ENCODE measurements at regions not wholly inside any gene's neighbourhood (a gene's known extent, or its start where the extent isn't known, plus 50 kb on each side); places are given as distances from the start of the nearest gene placed in this dataset.

DNA sequence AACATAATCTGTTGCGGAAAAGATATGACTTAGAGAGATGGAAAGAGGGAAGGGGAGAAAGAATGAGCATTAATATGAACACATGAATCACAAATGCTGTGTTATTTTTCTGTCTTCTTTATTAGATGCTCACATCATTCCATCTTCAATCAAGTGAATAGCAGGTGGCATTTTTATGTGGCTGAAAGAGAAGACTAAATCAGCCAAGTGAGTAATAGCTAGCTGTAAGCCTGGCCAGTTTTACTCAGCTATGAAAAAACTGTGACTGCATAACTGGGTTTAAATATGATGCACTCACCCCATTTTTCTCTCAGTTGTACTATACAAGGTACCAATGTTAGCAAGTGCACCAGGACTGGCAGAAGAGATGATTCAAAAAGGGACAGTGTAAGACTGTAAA lies 571.1 kb downstream of the JRKL start:
- no peak for DNase-seq (ENCODE audit: low read depth)
- TF ChIP-seq CTCF (conservative IDR thresholded peaks at IDR 0.05; ENCODE audit: low read depth, low read length): no peak

GRCh38 chr11:96961931-96962330 lies 572.1 kb downstream of the JRKL start:
- TF ChIP-seq CTCF (conservative IDR thresholded peaks at IDR 0.05; ENCODE audit: low read depth, low read length): no peak
- H3K4me3 ChIP-seq (ENCODE audit: low read depth, low read length): no peak overlapping the region
- no peak for DNase-seq (ENCODE audit: low read depth)

More for the DNA sequence above, 571.1 kb downstream of the JRKL start:
- no peak overlapping the region for H3K4me3 ChIP-seq (ENCODE audit: low read depth, low read length)

- no peak overlapping the region for H3K4me3 ChIP-seq (ENCODE audit: low read depth, low read length)
- no peak for TF ChIP-seq CTCF (conservative IDR thresholded peaks at IDR 0.05; ENCODE audit: low read depth, low read length)
- DNase-seq (ENCODE audit: low read depth): no peak
Measured at GRCh38 chr11:96963375-96963774, 573.6 kb downstream of the JRKL start.

DNA sequence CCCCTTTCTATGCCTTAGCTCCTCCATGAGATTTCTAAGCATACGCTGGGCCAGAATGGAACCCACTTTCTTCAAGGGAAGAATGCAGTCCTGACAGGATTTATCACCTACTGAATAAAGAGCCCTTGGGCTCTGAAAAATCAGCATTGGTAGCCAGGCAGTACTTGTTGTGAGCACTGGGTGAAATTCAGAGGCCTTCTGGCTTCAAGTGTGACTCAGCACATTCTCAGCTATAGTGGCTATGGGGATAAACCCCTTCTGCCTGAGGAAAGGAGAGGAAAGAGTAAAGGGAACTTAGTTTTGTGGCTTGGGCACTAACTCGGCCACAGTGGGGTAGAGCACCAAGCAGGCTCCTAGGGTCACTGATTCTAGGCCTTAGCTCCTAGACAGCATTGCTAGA lies 574.8 kb downstream of the JRKL start:
- TF ChIP-seq CTCF (conservative IDR thresholded peaks at IDR 0.05; ENCODE audit: low read depth, low read length): no peak
- no peak for DNase-seq (ENCODE audit: low read depth)
- no peak overlapping the region for H3K4me3 ChIP-seq (ENCODE audit: low read depth, low read length)

DNA sequence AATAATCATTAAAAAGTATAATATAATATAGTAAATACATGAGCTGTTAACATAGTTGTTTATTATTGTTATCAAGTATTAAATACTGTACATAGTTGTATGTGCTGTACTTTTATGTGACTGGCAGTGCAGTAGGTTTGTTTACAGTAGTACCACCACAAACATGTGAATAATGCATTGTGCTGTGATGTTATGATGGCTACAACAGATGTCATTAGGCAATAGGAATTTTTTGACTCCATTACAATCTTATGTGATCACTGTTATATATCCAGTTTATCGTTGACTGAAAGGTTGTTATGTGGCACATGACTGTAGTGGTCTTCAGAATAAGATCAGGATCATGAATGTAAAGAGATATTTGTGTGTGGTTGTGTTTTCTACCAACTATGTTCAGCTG lies 577.8 kb downstream of the JRKL start:
- no peak for DNase-seq (ENCODE audit: low read depth)
- no peak overlapping the region for H3K4me3 ChIP-seq (ENCODE audit: low read depth, low read length)
- TF ChIP-seq CTCF (conservative IDR thresholded peaks at IDR 0.05; ENCODE audit: low read depth, low read length): no peak

- no peak for DNase-seq (ENCODE audit: low read depth)
- no peak for TF ChIP-seq CTCF (conservative IDR thresholded peaks at IDR 0.05; ENCODE audit: low read depth, low read length)
- H3K4me3 ChIP-seq (ENCODE audit: low read depth, low read length): no peak overlapping the region
Measured at GRCh38 chr11:96969251-96969650, 579.4 kb downstream of the JRKL start.

GRCh38 chr11:96978751-96979150 lies 588.9 kb downstream of the JRKL start:
- no peak overlapping the region for H3K4me3 ChIP-seq (ENCODE audit: low read depth, low read length)
- no peak for TF ChIP-seq CTCF (conservative IDR thresholded peaks at IDR 0.05; ENCODE audit: low read depth, low read length)
- no peak for DNase-seq (ENCODE audit: low read depth)
